Fibroblast of skin of scalp (primary cell): ENCODE measurements at regions not wholly inside any gene's neighbourhood (a gene's known extent, or its start where the extent isn't known, plus 50 kb on each side); places are given as distances from the start of the nearest gene placed in this dataset.

Source experiments
- DNase-seq: peaks from one replicate; pipeline ENCODE4 v3.0.0-alpha.2; 2013

DNA sequence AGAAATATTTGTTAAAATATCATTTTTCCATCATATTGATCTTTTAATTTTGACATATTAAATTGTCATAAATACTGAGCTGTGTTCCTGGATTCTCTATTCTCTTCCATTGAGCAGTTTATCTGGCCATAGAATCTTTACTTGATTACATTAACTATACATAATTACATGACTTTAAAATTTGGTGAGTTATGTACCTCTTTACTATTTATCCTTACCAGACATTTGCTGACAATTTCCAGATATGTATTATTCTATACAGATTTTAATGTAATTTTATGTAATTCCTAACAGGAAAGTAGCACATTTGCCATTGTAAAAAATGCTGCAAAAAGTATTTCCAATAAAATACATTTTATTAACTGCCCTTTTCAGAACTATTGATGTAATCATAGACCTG, 770.3 kb downstream of the KCTD16 start:
- no peak for DNase-seq

DNA sequence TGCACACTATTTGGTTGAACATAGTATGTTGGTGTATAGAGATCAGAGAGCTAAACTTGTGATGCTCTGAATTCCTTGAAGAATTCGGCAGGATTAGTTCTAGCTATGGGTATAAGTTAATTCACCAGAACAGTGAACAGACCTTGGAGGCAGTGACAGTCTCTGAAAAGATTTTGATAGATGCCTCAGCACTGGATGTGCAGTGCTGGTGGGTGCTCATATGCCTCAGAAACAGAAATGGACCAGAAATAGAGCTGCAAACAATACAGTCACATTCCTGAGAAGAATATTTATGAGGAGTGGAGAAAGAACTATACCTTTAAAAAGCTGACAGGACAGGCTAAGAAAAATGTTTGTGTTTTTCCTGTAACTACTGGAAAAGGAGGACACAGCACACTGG, 747.7 kb downstream of the KCTD16 start:
- no peak for DNase-seq

DNA sequence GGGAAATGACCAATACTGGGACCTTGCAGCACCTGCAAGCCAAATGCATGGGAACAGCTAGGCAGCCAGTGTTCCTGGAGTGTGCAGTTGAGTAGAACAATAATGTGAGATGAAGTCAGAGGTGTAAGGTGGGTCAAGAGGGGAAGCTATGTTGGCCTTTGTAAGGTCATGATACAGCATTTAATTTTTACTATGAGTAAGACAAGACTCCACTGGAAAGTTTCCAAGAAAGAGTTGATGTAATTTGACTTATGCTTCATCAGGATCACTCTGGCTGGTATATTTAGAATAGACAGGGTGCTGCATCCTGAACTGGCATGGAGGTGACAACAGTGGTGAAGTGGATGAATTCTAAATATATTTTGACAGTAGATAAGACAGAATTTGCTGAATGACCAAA, 744.8 kb downstream of the KCTD16 start:
- no peak for DNase-seq

DNA sequence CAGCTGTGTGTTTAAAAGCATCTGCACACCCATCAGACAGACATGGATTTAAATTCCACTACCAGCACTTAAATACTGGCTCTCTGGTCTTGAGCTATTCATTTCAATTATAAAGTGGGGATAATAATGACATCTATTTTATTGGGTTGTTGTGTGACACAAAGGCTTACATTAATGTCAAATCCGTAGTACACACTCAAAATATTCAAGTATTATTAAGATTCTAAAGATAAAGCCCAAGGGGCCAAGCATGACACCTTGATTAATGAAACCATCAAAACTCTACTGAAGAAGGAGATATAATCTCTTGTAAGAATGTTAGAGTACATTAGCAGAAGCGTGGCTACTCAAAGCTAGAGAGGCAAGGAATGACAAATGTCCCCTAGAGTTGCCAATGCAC, 743.0 kb downstream of the KCTD16 start:
- DNase-seq = no peak

DNA sequence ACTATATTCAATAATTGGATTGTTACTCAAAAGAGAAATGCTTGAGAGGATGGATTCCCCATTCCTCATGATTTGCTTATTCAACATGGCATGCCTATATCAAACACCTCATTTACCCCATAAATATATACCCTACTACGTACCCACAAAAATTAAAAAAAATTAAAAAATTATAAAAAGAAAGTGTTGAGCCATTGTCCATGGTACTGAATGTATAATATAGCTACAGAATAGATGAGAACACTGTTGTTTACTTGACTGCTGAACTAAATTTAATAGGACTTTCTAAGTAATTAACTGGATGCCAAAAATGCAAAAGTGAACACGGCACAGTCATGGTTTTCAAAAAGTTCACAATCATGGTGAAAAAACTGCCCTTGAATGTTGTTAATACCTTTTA, 725.8 kb downstream of the KCTD16 start:
- no peak for DNase-seq

DNA sequence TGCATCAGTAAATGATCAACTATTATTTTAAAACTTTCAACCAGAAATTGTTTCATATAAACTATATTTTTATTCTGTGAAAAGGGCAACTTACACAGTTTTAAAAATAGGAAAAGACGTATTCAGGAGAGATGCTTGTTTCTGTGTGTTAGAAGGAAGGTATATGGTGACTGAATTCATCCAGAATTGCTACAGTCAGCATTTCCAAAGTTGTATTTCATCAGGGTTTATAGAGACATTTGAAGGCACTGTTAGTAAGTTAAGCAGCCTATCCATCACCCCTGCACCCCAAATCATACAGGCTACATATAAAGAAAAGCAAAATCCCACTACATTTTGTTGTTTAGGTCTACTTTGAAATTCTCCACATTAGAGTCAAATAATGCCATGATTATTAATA, 716.0 kb downstream of the KCTD16 start:
- no peak for DNase-seq

DNA sequence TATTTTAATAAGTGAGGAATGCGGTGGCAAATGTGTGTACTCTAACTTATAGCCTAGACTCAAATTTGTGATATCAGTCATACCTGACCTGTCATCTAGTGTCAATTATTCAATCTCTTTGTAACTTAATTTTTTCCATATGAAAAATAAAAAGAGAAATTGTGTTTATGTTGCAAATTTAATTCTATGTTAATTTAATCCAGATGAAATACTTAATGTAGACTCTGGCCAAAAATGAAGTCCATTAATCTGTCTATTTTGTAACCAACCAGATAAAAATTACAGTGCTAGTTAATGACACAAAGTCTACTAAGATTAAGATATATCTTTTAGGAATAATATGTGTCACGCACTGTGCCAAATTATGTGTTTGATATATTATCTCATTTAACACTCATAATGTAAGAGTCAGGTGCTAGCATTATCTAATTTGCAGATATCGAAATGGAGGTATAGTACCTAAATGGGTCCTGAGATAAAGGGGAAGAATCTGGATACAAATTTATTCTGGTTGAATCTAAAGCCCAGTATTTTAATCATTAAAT, 712.1 kb downstream of the KCTD16 start:
- no peak for DNase-seq

DNA sequence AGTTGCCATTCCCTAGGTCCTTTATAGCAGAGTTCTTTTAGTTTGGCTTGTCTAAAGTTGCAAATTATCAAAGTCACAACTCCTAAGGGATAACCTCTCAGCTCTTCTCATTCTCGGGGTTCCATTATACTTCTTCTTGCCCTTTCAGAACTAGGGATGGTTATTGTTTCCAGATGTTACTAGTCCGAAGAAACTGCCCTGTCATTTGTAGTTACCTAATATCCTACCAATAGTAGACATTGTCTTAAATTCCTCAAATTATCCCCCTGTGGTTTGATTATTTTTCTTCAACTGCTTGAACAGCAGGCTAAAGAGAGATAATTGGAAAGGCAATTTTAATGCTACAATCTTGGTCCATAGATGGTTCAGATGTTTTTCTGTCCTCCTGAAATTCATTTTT, 709.8 kb downstream of the KCTD16 start:
- DNase-seq = no peak

DNA sequence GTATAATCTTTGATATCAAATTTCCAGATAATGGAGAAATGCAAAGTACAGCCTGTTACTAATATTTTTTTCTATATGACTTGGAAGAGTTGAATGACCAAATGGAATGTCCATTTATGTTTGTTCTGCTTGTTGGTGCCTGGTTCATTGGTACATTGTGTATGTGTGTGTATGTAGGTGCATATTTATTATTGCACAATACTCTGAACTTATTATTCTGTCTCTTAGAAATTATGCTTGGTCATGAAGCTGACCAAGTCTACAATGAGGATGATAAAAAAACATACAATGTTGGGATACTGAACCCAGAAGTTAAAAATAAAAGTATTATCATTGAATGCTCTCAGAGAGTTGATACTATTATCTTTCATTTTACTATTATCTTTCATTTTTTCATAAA, 706.3 kb downstream of the KCTD16 start:
- DNase-seq = no peak

DNA sequence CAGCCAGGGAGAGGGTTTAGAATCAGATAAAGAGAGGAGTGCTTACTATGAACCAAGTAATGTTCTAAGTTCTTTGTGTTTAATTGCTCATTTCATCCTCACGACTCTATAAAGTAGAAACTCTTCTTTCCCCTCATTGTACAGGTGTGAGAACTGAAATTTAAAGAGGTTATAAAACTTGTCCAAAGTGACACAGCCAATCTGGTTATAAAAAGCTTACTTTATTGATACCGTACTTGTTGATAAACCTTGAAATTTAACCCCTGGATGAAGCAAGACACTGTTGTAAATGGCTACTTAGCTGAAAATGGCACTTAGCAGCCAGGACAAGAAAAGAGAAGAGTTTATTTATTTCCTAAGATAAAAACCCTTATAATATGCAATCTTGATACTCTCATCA, 702.4 kb downstream of the KCTD16 start:
- DNase-seq = no peak

DNA sequence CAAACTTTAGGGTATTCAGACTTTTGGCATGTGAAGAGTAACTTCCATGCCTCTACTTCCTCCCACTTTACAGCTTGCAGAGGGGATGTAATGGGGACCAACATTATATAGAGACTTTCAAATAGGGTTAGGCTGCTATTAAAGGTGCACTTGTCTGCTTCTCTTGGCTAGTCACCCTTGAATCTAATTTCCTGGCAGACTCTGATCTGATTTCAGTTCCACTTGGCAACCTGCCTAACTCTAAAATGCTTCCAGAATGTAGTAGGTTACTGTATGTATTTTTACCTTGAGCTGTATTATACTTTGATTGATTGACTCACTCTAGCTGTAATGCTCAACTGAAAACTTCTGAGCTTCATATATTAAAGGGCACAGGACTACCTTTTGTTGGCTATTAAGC, 693.4 kb downstream of the KCTD16 start:
- DNase-seq = no peak

DNA sequence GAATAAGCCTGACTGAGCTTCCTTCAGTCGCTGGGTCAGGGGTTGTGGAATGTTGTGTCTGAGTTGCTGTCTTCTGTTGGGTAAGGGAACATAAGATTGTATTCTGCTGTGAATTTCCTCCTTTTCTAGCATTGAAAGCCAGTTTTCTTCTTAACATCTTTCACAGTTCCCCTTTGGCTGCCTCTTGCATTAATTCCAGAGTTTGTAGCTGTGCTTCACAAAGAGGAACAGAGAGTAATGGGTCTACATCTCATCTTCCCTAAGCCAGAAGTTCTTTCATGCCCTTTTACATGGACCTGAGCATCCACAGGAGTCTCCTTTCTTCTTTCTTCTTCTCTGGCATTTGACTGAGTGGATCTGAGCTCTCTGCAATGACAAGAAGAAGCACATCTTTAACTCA, 686.8 kb downstream of the KCTD16 start:
- DNase-seq = no peak

DNA sequence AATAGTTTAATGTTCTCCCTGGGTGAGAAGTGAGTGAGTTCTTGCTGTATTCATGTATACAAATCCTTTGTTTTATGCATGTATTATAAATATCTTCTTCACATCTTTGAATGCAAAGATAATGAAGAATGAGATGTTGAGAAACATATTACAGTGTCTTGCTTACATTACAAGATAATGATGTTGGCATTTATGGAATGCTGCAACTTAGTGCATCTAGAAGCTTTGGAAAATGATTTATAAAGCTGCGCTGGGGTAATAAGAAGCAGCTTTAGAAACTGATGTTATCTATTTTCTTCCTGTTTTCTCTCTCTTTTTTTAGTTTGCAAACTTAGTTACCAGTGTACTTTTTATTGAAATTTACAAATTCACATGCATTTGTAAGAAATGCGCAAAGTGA, 673.4 kb downstream of the KCTD16 start:
- DNase-seq = no peak

DNA sequence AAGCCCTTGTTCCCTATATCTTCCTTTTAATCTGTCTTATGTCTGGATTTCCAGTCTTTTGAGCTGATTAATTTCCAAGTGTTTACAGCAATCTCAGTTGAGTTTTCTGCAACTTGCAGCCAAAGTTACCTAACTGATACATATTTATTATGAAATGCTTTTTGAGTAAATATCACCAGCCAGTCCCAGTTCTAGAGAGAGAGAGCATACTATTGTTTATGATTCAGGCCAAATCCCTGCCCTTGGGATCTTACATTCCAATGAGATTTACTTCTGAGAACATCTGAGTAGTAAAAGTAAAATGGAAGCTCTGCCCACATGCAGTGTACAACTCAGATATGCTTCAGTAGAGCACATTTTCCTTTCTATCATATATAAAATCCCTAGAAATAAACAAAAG, 661.7 kb downstream of the KCTD16 start:
- DNase-seq = no peak

DNA sequence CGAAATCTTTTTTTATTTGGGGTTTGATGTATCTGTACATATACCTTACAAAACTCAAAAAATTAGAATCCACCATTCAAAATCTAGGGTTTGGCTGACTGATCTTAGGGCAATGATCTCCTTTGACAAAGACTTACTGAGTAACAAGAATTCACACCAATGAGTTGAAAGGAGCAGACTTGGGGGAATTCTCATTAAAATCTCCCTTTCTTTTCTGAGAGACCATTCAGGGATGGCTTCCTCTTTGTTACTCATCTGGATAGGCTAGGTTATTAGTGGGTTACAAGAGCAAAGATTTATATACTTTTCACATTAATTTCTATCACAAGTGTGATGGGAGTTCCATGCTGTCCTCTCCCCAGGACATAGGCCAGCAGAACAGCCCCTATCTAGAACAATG, 661.0 kb downstream of the KCTD16 start:
- DNase-seq = no peak

DNA sequence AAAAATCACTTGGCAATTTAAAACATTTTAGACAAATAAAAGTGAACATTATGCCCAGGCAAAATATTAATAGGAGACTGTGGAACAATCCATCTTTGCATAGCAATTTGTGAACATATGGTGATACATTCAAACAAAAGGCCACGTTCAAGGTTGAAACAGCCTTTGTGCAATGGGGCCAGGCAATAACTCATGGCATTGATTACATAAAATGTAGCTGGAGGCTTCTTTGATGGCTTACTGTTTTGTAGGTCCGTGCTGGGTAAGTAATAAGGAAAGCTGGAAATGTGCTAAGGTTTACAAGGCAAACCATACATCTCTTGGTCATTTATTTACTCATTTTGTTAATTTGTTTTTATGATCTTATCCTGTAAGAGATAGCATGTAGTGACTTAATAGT, 651.8 kb downstream of the KCTD16 start:
- no peak for DNase-seq

DNA sequence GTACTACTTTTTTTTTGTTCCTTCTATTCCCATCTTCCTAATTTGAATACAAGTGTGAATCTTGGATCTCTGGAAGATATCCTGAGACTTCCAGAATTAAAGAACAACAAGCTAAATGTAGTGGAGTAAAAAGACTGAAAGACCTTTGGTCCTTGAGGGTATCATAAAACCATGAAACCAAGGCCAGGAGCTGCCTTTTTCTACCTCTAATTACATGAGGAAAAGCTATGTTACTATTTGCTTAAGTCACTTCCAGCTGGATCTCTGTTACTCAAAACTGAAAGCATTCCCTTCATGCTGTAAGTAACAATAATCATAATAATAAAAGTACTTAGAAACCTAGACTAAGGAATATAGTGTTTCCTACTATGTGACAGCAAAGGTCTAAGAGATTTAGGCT, 649.6 kb downstream of the KCTD16 start:
- DNase-seq = no peak

DNA sequence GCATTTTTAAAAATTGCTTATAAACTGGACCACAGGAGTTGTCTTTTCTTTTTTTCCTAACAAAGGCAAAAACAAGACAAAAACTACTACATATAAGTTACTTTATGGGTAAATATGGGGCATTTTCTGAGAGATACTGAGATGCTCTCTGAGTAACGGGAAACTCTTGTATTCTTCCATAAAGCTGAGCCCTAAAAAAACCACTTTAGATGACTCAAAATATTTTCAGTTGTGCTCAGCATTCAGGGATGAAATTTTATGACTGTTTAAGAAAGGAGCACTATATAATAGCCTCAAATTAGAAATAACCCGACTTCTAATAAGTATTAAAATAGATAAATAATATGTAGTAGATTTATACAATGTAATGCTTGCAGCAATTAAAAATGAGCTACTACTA, 644.5 kb downstream of the KCTD16 start:
- no peak for DNase-seq

DNA sequence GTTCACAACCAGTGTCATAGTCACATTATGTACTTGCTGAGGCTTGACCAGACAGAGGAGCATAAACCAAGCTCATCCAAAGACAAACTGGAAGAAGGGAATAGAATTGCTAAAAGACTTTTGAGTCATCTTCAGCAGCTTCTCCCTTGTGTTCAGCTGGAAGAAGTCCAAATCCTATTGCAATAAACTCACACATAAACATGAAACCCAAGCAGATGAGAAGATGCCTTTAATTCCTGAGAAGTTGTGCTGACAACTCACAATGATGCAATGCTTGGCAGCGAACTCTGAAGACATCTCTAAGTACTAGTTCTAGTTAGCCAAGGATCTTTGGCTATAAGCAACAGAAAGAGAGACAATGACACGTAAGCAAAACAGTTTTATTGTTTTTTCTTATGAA, 642.1 kb downstream of the KCTD16 start:
- DNase-seq = peak; percentile 81

DNA sequence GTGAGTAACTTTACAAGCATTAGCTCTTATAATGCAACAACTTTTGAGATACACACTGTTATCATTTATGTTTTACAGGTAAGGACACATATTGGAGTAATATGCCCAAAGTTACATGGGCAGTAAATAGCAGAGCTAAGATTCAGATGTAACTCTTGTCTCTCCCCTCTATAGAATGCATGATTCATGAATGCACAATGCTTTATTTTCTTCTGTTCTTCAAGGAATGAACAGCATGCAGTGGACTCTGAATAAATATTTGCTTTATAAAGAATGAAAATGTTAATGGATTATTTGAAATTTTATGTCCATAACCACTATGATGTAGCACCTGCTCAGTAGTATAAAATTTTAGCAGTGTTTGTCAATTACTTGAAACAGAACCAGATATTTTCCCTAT, 629.5 kb downstream of the KCTD16 start:
- DNase-seq = no peak

DNA sequence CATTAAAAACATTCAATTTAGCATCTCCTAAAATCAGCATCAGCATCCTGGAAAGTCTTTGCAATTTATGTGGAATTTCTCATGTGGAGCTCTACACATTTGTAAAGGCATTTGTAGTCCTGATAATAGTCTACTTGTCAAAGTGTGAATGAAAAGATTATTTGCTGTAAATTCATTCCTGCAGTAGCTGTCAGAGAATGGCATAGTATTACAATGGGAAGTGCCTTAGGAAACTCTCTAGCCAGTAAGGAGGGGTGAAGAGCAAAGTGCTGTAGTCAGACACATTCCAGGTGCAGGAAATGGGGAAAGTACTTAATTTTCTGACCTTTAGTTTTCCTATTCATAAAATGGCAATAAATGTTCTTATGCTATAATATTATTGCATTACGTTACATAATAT, 627.9 kb downstream of the KCTD16 start:
- no peak for DNase-seq

DNA sequence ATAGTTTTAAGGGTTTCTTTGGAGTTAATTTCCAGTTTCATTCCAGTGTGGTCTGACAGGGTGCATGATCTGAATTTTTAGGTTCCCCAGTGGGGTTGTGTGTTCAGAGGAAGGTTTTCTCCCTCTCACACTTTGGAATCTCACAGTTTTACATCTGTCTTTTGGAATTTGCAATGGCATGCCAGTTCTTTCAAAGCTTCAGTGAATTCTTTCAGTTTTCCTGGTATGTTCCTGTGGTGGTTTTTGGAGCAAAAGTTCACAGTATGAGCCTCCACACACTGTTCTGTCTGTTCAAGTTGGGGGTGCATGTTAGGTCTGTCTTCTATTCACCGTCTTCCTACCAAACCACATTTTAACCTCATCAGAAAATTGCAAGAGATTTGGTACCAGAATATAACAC, 624.2 kb downstream of the KCTD16 start:
- peak; percentile 37 for DNase-seq

DNA sequence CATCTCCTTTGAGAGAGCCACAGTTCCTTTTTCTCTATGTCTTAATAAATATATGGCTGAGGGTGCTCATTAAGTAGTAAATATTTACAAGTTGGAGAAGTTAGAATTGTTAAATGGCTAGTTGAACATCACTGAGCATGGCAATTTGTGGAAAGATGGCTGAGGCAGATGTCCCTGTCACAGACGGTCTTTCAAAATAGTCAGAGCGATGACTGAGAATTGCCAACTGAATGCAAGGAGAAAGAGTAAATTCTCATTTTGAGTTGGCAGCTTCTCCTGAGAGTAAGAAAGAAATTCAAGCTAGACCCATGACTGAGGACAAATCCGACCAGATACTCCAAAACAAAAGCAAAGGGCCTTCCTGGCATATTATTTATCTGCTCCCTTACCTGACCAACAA, 617.9 kb downstream of the KCTD16 start:
- no peak for DNase-seq

DNA sequence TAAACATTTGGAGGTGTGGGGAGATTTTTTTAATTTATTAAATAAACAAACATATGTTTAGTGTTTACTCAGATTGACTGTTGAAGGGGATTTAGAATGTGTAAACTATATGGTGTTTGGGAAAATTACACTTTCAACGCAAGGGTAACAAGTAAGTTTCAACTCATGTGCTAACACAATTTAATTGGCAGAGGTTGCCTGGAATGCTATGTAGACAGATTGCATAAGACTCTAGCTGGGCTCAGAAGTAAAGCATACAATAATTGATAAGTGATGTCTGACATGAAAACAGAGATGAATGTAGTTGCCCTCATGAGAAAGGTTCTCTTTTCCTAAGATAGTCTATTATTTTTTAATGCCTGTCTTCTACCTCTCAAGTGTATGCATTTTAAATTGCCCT, 617.4 kb downstream of the KCTD16 start:
- no peak for DNase-seq

DNA sequence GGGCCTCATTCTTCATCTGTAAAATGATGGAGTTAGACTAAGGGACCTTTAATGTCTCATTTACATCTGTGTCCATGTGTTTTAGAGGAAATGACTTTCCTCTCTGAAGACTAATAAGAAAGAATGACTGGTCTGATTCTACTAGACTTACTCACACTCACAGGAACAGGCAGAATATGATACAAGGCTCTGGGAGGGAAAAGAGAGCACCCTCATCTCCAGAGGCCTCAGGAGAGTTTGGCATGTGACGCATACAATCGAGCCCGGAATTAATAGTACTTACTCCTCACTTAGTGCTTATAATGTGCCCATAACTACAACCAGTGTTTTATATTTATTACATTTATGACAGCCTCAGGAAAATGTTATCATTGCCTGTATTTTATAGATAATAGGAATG, 608.7 kb downstream of the KCTD16 start:
- DNase-seq = no peak

DNA sequence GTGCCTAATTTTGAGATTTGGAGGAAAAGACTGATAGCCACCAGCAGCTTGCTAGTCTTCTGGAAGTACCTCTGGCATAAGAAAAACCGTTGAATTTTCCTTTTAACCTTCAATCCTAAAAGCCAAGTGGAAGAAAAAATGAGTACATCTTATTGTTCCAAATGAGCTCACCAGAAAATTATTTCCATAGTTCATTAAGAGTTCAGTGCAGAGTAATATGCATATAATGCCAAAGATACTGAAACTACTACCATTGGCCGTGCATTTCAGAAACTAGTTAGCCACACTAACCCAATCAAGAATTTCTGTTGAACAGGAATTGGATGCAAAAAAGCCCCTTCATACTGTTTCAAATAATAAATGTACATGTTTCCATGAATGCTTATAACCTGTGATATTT, 607.9 kb downstream of the KCTD16 start:
- DNase-seq = no peak
